ENCODE measurements at regions not wholly inside any gene's neighbourhood (a gene's known extent, or its start where the extent isn't known, plus 50 kb on each side); places are given as distances from the start of the nearest gene placed in this dataset.

GRCh38 chr6:114945392-114945791 is 602.6 kb upstream of the HS3ST5 start:
- TF ChIP-seq CTCF (IDR thresholded peaks at IDR 0.05; ENCODE audit: low read length) (no peak), EZH2 (optimal IDR thresholded peaks at IDR 0.05; ENCODE audit: low read depth, low read length) (no peak), EZH2phosphoT487 (IDR thresholded peaks at IDR 0.05; ENCODE audit: low read length) (no peak)
